ENCODE measurements at regions not wholly inside any gene's neighbourhood (a gene's known extent, or its start where the extent isn't known, plus 50 kb on each side); places are given as distances from the start of the nearest gene placed in this dataset.

GRCh38 chr16:17977260-17977659, 359.3 kb downstream of the NPIPA8 start:
- intact Hi-C loops (cut with DNase I) = no loop called here
- Histone ChIP-seq H3K27me3 (no peaks in the 10 kb centered on the region), H3K4me3 (no peak overlapping the region), H3K27ac (no peak overlapping the region), H3K36me3 (no peaks in the 10 kb centered on the region), H3K9me3 (no peaks in the 10 kb centered on the region), H3K4me1 (ENCODE audit: insufficient read depth) (no peaks in the 10 kb centered on the region)
- TF ChIP-seq POLR2A (IDR thresholded peaks at IDR 0.05) (no peak), EP300 (IDR thresholded peaks at IDR 0.05) (no peak)
- TF ChIP-seq, protein P1, sequence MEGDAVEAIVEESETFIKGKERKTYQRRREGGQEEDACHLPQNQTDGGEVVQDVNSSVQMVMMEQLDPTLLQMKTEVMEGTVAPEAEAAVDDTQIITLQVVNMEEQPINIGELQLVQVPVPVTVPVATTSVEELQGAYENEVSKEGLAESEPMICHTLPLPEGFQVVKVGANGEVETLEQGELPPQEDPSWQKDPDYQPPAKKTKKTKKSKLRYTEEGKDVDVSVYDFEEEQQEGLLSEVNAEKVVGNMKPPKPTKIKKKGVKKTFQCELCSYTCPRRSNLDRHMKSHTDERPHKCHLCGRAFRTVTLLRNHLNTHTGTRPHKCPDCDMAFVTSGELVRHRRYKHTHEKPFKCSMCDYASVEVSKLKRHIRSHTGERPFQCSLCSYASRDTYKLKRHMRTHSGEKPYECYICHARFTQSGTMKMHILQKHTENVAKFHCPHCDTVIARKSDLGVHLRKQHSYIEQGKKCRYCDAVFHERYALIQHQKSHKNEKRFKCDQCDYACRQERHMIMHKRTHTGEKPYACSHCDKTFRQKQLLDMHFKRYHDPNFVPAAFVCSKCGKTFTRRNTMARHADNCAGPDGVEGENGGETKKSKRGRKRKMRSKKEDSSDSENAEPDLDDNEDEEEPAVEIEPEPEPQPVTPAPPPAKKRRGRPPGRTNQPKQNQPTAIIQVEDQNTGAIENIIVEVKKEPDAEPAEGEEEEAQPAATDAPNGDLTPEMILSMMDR (IDR thresholded peaks at IDR 0.05) = no peak
- DNase-seq = no peak
- 52 to 78% (median 70%) methylated on average over 6 of the region's 6 CpGs for WGBS, 3 donors

DNA sequence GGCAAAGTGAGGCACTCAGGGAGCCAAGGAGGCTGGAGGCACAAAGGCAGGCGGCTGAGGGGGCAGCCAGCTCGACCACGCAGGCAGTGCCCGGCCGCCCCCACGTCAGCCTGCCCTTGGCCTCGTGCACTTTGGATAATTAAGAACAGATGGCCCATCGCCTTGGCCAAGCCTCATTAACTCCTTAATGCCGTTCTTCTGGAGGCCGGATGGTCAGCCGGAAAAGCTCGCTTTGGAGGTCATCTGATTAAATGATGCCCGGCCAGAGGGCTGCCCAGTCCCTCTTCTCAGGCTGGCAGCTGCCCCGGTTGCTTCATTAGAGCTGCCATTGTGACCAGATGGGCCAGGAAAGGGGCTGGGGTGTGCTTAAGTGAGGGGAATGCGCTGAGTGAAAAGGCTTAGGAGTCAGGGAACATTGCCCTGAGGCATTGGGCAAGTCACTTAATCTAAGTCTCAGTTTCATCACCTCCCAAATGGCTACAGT, 364.0 kb downstream of the NPIPA8 start:
- no peak overlapping the region for H3K27ac ChIP-seq
- intact Hi-C loops (cut with DNase I) = no loop called here
- 6 to 13% (median 13%) methylated on average over 15 of the region's 15 CpGs for WGBS, 3 donors
- no peaks in the 10 kb centered on the region for H3K36me3 ChIP-seq
- no peak for TF ChIP-seq EP300 (IDR thresholded peaks at IDR 0.05)
- TF ChIP-seq, protein P1 (IDR thresholded peaks at IDR 0.05) = no peak
- TF ChIP-seq POLR2A (IDR thresholded peaks at IDR 0.05) = no peak
- no peaks in the 10 kb centered on the region for H3K27me3 ChIP-seq
- H3K9me3 ChIP-seq = no peaks in the 10 kb centered on the region
- DNase-seq = no peak
- H3K4me3 ChIP-seq = no peak overlapping the region
- no peaks in the 10 kb centered on the region for H3K4me1 ChIP-seq (ENCODE audit: insufficient read depth)

GRCh38 chr16:17970816-17971331, 365.7 kb downstream of the NPIPA8 start:
- Histone ChIP-seq H3K9me3 (no peaks in the 10 kb centered on the region), H3K27ac (no peak overlapping the region), H3K4me3 (no peak overlapping the region), H3K4me1 (ENCODE audit: insufficient read depth) (no peaks in the 10 kb centered on the region), H3K27me3 (no peaks in the 10 kb centered on the region), H3K36me3 (no peaks in the 10 kb centered on the region)
- no peak for DNase-seq
- TF ChIP-seq, protein P1 (IDR thresholded peaks at IDR 0.05) = no peak
- TF ChIP-seq EP300 (IDR thresholded peaks at IDR 0.05) = no peak
- WGBS, 3 donors = 54 to 66% (median 62%) methylated on average over 4 of the region's 4 CpGs
- intact Hi-C loops (cut with DNase I) = no loop called here

- no peaks in the 10 kb centered on the region for H3K27me3 ChIP-seq
- H3K9me3 ChIP-seq = no peaks in the 10 kb centered on the region
- no peak overlapping the region for H3K4me3 ChIP-seq
- WGBS, 3 donors = 39 to 53% (median 49%) methylated on average over 5 of the region's 5 CpGs
- DNase-seq = no peak
- intact Hi-C loops (cut with DNase I) = no loop called here
- TF ChIP-seq, protein P1 (IDR thresholded peaks at IDR 0.05) = no peak
- TF ChIP-seq EP300 (IDR thresholded peaks at IDR 0.05) (no peak), POLR2A (IDR thresholded peaks at IDR 0.05) (no peak)
- no peaks in the 10 kb centered on the region for H3K4me1 ChIP-seq (ENCODE audit: insufficient read depth)
- no peaks in the 10 kb centered on the region for H3K36me3 ChIP-seq
- no peak overlapping the region for H3K27ac ChIP-seq
Observed at GRCh38 chr16:17970157-17970765, 366.3 kb downstream of the NPIPA8 start.

Measured in ovary (tissue), 7 donors.